PFSK-1 (cell line): ENCODE measurements at regions not wholly inside any gene's neighbourhood (a gene's known extent, or its start where the extent isn't known, plus 50 kb on each side); places are given as distances from the start of the nearest gene placed in this dataset.

ENCODE experiments used
- POLR2AphosphoS5 ChIP-seq: IDR thresholded peaks from 2 replicates; pipeline ENCODE4 v1.6.1; 2012; ENCODE audit warnings: low read depth, mild to moderate bottlenecking, control low read depth, low read length, moderate library complexity
- TAF1 ChIP-seq: IDR thresholded peaks from 2 replicates; pipeline ENCODE4 v1.6.1; 2012; ENCODE audit warnings: low read length, control low read depth, borderline replicate concordance; ENCODE audit not compliant: insufficient read depth

- TF ChIP-seq TAF1 (no peak), POLR2AphosphoS5 (no peak)
Observed at GRCh38 chr4:130092187-130093015, 996.4 kb downstream of the C4orf33 start.
